Bronchial epithelial cell (primary cell): ENCODE measurements at regions not wholly inside any gene's neighbourhood (a gene's known extent, or its start where the extent isn't known, plus 50 kb on each side); places are given as distances from the start of the nearest gene placed in this dataset.
A peak's percentile ranks its signal among the peaks of the same experiment; 100 is the strongest.

Experiments
- DNase-seq: peaks from one replicate; pipeline ENCODE4 v3.0.0-alpha.2; 2010; ENCODE audit warnings: low read depth
- FAIRE-seq: peaks from 2 replicates; lab custom pipeline; 2011; peaks lifted over from hg19 to GRCh38; lab: Jason Lieb, UNC
- H3K27me3 ChIP-seq: 2 replicates; pipeline ENCODE4 v1.5.1; 2011; ENCODE audit warnings: low read length; ENCODE audit not compliant: control insufficient read depth, insufficient read depth
- H3K36me3 ChIP-seq: 2 replicates; pipeline ENCODE4 v1.5.1; 2011; ENCODE audit warnings: low read length; ENCODE audit not compliant: control insufficient read depth, insufficient read depth
- H3K4me3 ChIP-seq: 2 replicates; pipeline ENCODE4 v1.5.1; 2011; ENCODE audit warnings: mild to moderate bottlenecking, low read depth, low read length, control low read depth
- TF ChIP-seq, protein P1 (sequence below): IDR thresholded peaks from 2 replicates; pipeline ENCODE4 v1.5.1; 2011; ENCODE audit warnings: mild to moderate bottlenecking, moderate library complexity, low read length, control low read depth, inconsistent platforms; ENCODE audit not compliant: insufficient read depth, severe bottlenecking

DNA sequence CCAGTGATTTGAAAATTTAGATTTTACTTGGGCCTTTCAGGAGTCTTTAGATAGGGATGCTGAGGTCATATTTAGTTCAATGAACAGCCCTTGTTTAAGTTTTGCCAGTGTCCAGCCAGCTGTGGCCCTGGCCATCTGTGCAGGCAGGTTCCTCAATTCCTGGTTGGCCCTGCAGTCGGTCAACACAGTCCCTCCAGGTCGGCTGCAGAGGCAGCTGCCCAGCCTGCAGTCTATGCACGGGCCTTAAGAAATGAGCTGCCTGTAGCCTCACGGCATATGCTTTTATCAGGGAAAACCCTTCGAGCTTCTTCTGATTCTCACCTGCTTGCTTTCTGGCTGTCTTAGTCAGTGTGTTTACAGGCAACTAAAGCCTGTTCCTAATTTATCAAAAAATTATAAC, 199.2 kb upstream of the TPM1 start:
- no peaks in the 10 kb centered on the region for H3K36me3 ChIP-seq
- TF ChIP-seq, protein P1, sequence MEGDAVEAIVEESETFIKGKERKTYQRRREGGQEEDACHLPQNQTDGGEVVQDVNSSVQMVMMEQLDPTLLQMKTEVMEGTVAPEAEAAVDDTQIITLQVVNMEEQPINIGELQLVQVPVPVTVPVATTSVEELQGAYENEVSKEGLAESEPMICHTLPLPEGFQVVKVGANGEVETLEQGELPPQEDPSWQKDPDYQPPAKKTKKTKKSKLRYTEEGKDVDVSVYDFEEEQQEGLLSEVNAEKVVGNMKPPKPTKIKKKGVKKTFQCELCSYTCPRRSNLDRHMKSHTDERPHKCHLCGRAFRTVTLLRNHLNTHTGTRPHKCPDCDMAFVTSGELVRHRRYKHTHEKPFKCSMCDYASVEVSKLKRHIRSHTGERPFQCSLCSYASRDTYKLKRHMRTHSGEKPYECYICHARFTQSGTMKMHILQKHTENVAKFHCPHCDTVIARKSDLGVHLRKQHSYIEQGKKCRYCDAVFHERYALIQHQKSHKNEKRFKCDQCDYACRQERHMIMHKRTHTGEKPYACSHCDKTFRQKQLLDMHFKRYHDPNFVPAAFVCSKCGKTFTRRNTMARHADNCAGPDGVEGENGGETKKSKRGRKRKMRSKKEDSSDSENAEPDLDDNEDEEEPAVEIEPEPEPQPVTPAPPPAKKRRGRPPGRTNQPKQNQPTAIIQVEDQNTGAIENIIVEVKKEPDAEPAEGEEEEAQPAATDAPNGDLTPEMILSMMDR, result no peak
- peak; percentile 66 for FAIRE-seq
- H3K4me3 ChIP-seq, result no peak overlapping the region
- H3K27me3 ChIP-seq, result no peaks in the 10 kb centered on the region
- DNase-seq, result no peak

DNA sequence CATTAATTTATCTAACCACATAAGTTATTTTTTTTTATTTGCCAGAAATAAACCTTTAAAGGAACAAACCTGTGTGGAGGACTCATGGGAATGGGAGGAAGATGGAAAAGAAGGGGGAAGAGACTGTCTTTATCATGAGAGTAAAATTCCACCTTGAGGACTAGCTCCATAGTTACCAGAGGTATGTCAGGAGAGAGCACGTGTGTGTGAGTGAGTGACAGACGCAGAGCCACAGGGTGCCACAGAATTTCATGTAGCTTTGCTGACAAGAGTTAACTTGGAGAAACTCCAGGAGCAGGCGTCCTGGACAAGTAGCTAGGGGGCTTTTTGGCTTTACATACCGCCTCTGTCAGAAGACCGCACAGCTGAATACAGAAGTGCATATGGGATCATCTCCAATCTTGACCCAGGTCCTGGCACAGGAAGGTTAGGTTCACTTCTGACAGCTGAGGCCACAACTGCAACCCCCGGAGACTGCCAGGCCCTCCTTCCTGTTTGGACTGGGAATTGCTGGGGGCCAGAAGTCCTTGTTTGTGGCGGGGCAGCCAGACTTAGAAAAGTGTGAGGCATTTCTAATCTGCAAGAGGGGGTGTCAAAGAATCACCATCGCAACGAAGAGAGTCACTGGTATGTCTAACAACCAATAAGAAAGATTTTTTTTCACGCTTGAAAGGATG, 197.8 kb upstream of the TPM1 start:
- no peak for FAIRE-seq
- no peaks in the 10 kb centered on the region for H3K36me3 ChIP-seq
- DNase-seq, result no peak
- no peak overlapping the region for H3K4me3 ChIP-seq
- TF ChIP-seq, protein P1, result no peak
- no peaks in the 10 kb centered on the region for H3K27me3 ChIP-seq

DNA sequence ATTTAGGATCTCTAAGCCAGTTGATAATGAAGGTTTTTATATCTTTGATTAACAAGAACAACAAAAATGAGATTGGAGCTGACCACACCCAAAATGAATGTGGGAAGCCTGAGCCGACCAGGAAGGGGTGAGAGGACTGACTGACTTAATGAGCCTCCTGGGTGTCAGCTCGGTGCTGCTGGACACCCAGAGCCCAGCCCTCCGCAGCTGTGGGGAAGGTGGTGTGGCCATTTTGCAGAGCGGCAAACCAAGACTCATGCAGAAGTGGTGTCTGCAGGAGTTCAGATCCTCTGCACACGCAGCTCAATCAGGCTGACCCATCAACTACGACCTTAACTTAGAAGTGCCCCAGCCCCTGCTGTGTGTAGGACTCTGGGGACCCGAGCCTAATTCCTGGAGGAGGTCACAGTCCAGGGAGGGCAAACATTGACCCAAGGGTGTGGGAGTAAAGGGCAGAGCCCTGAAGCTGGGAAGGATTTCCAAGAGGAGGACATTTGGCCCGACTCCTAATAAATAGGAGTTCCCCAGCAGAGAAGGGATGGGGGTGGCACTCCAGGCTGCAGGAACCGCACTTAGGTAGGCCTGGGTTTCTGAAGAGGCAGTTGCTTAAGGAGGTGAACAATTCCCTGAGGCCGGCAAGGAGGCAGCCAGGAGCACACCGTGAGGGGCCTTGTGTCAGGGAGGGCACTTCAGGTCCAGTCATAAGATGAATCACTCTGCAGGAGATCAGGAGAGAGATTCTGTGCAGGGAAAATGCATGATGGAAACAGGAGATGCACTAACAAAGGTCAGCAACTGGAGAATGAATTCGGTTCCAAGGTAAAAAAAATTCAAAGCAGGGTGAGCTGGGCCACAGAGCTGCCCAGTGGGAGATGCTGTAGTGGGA, 197.1 kb upstream of the TPM1 start:
- H3K27me3 ChIP-seq, result no peaks in the 10 kb centered on the region
- FAIRE-seq (no peak), DNase-seq (no peak)
- H3K4me3 ChIP-seq, result no peak overlapping the region
- no peaks in the 10 kb centered on the region for H3K36me3 ChIP-seq
- TF ChIP-seq, protein P1, result no peak

DNA sequence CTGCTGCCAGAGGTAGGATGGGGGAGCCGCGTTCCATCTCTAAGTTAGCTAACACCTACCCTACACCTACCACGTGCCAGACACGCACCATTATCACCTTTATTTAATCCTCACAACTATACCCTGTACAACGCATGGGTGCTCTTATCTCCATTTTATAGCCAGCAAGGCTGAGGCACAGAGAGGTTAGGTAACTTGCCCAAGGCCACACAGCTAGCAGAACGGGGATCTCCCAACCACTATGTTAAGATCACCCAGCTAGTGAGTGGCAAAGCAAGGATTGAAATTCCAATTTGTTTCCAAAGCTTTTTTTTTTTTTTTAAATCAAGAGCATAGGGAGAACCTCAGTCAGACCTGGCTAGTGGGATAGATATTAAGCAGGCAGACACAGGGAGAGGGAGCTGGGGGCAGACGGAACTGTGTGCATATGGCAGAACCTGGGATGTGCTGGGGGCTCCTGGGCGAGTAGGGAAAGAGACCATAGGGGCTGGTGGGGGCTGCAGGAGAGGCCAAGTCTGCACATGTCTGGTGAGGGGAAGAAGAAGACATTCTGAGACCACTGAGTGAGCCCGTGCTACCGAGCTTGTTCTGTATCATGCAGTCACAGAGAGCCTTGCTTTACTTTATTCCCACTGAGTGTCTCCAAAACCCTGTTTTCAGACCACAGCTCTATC, 196.3 kb upstream of the TPM1 start:
- Histone ChIP-seq H3K4me3 (no peak overlapping the region), H3K36me3 (no peaks in the 10 kb centered on the region), H3K27me3 (no peaks in the 10 kb centered on the region)
- DNase-seq (no peak), FAIRE-seq (peak; percentile 28)
- TF ChIP-seq, protein P1, result no peak

DNA sequence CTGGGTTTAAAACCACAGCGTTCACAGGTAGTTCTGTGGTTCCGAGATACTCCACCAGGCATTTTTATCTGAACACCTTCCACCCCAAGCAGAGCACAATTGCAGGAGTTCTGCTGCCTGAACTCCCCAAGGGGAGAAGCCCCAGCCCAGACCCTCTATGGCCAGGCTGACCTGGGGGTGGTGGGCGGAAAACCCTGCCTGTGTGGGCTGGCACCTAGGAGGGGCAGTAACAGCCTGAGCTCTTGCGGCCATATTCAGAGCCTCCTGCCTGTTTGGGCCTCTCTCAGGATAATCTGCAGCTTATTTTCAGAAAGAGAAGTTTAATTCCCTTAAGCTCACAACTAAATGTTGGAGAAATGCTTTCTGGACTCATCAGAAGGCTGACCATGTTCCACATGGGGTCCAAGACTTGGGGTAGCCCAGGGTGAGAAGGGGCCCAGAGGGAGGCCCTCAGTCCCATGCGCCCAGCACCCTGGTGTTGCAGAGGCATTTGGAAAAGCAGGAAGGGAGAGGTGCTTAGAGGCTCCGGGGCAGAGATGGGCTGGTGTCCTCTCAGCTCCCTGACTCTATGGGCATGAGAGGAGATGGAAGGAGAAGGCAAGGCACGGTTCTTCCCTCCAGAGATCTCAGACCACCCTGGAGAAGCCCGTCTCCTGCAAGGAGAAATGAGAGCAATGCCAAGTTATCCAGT, 195.6 kb upstream of the TPM1 start:
- FAIRE-seq (no peak), DNase-seq (no peak)
- TF ChIP-seq, protein P1, result no peak
- Histone ChIP-seq H3K4me3 (no peak overlapping the region), H3K36me3 (no peaks in the 10 kb centered on the region), H3K27me3 (no peaks in the 10 kb centered on the region)
